B cell (primary cell): ENCODE measurements at regions not wholly inside any gene's neighbourhood (a gene's known extent, or its start where the extent isn't known, plus 50 kb on each side); places are given as distances from the start of the nearest gene placed in this dataset.

ENCODE experiments used
- ATAC-seq: fragments of 200-7000 bp; cut with Tn5 transposase; one replicate; pipeline ENCODE4 v1.10.0; 2021; ENCODE audit warnings: low read depth, mild to moderate bottlenecking, moderate number of reproducible peaks, moderate library complexity
- CTCF ChIA-PET: fragments of 350-600 bp; sonication (Branson Sonifier 250); formaldehyde crosslinking; loops from one replicate; lab custom pipeline; 2021; ENCODE audit warnings: antibody characterized with exemption, inconsistent platforms; lab: Charles Lee
- POLR2A ChIA-PET: fragments of 350-600 bp; sonication (Branson Sonifier 250); formaldehyde crosslinking; loops from one replicate; lab custom pipeline; 2021; ENCODE audit warnings: antibody characterized with exemption; lab: Charles Lee
- DNase-seq: peaks from one replicate; pipeline ENCODE4 v3.0.0; 2013
- H2AFZ ChIP-seq: 2 replicates; pipeline ENCODE4 v1.6.1; 2012; ENCODE audit warnings: mild to moderate bottlenecking, low read depth, low read length; ENCODE audit not compliant: insufficient read depth, poor library complexity, severe bottlenecking
- H3K27ac ChIP-seq, 2 donors: 1 replicate in 1 of 2; 2 replicates in 1 of 2; pipeline ENCODE4 v1.5.1; 2012 to 2013; ENCODE audit warnings: low read length in 2 of 2, mild to moderate bottlenecking in 2 of 2, moderate library complexity in 1 of 2
- H3K27me3 ChIP-seq, 4 experiments: fragments of 200-600 bp in 1 of 4; sonication (generic) in 1 of 4; replicated peaks in 1 of 4; 1 replicate in 2 of 4; 2 replicates in 2 of 4; pipeline versions ENCODE4 v1.6.1 to v1.7.0; 2013 to 2016; ENCODE audit warnings: low read length in 3 of 4, mild to moderate bottlenecking in 2 of 4, mixed read lengths in 1 of 4, moderate library complexity in 1 of 4; ENCODE audit not compliant: insufficient read depth in 4 of 4, control insufficient read depth in 3 of 4; ENCODE audit errors: control extremely low read depth in 1 of 4
- H3K36me3 ChIP-seq, 2 experiments: replicated peaks in 1 of 2; 1 replicate in 1 of 2; 2 replicates in 1 of 2; pipeline versions ENCODE4 v1.6.1 to v1.7.1; 2013; ENCODE audit warnings: low read length in 1 of 2; ENCODE audit not compliant: insufficient read depth in 2 of 2, control insufficient read depth in 1 of 2; ENCODE audit errors: control extremely low read depth in 1 of 2, extremely low read depth in 1 of 2
- H3K4me1 ChIP-seq, 2 donors: fragments of 200-600 bp in 1 of 2; sonication (generic) in 1 of 2; 1 replicate in 1 of 2; 2 replicates in 1 of 2; pipeline versions ENCODE4 v1.5.1 to v1.6.1; 2013 to 2017; ENCODE audit warnings: low read length in 2 of 2; ENCODE audit not compliant: control insufficient read depth in 2 of 2, insufficient read depth in 2 of 2
- H3K4me2 ChIP-seq: replicated peaks from 2 replicates; pipeline ENCODE3; 2012; ENCODE audit warnings: mild to moderate bottlenecking, low read depth, low read length; ENCODE audit not compliant: poor library complexity, severe bottlenecking
- H3K4me3 ChIP-seq, 5 experiments: fragments of 200-600 bp in 1 of 5; sonication (generic) in 1 of 5; 1 replicate in 3 of 5; 2 replicates in 2 of 5; pipeline versions ENCODE4 v1.5.1 to v1.7.0; 2011 to 2016; ENCODE audit warnings: low read length in 4 of 5, mild to moderate bottlenecking in 4 of 5, low read depth in 2 of 5, control low read depth in 1 of 5, moderate library complexity in 1 of 5; ENCODE audit not compliant: insufficient read depth in 1 of 5; ENCODE audit errors: control extremely low read depth in 1 of 5, extremely low read depth in 1 of 5
- H3K79me2 ChIP-seq: fragments of 200-600 bp; sonication (generic); one replicate; pipeline ENCODE4 v1.6.0; 2016; ENCODE audit warnings: low read length; ENCODE audit not compliant: control insufficient read depth, insufficient read depth
- H3K9ac ChIP-seq: fragments of 200-600 bp; sonication (generic); 2 replicates; pipeline ENCODE4 v1.6.1; 2017; ENCODE audit warnings: mild to moderate bottlenecking, low read length, moderate library complexity
- H3K9me3 ChIP-seq, 3 donors: one replicate each; pipeline versions ENCODE4 v1.6.1 to v1.7.1; 2013; ENCODE audit warnings: low read length in 2 of 3; ENCODE audit not compliant: control insufficient read depth in 2 of 3, insufficient read depth in 1 of 3; ENCODE audit errors: control extremely low read depth in 1 of 3
- H4K20me1 ChIP-seq: 2 replicates; pipeline ENCODE4 v1.6.0; 2012; ENCODE audit warnings: mild to moderate bottlenecking, low read length; ENCODE audit not compliant: insufficient read depth, control insufficient read depth, poor library complexity, severe bottlenecking
- H3K27ac Mint-ChIP-seq: one replicate; pipeline ENCODE4 v1.8.0; 2021; ENCODE audit warnings: mixed read lengths
- H3K27me3 Mint-ChIP-seq: one replicate; pipeline ENCODE4 v1.8.0; 2021; ENCODE audit warnings: mixed read lengths
- H3K4me1 Mint-ChIP-seq: one replicate; pipeline ENCODE4 v1.8.0; 2021; ENCODE audit warnings: mixed read lengths
- H3K4me3 Mint-ChIP-seq: one replicate; pipeline ENCODE4 v1.8.0; 2021; ENCODE audit warnings: mixed read lengths
- H3K9me3 Mint-ChIP-seq: one replicate; pipeline ENCODE4 v1.8.0; 2022; ENCODE audit warnings: mixed read lengths; ENCODE audit not compliant: insufficient read depth
- CTCF ChIP-seq: fragments of 200-600 bp; IDR thresholded peaks from one replicate; pipeline ENCODE4 v1.8.0; 2022; ENCODE audit warnings: antibody characterized with exemption, mild to moderate bottlenecking
- EZH2 ChIP-seq: IDR thresholded peaks from 2 replicates; pipeline ENCODE4 v1.6.1; 2012; ENCODE audit warnings: borderline replicate concordance, low read depth, mild to moderate bottlenecking, moderate library complexity, low read length; ENCODE audit not compliant: insufficient read depth, poor library complexity, severe bottlenecking
- WGBS: methylation state at CpG from one replicate; pipeline ENCODE4 v1.1.5; 2013; ENCODE audit warnings: missing lambda C conversion rate; ENCODE audit not compliant: insufficient coverage; 5-methylcytosine and 5-hydroxymethylcytosine counted together
- intact Hi-C: fragments of 100-400 bp; cut with micrococcal nuclease; formaldehyde crosslinking; loops from one replicate; pipeline ENCODE4 v1.10.0; 2022

GRCh38 chr15:93360976-93361375 is 272.0 kb upstream of the RGMA start:
- H3K4me1 Mint-ChIP-seq, result no peaks in the 10 kb centered on the region
- no CpG with 5 or more reads among the region's 2 CpGs for WGBS
- Histone ChIP-seq H3K36me3 (no peaks in the 10 kb centered on the region), H3K9ac (no peak overlapping the region), H3K4me2 (no peak overlapping the region), H2AFZ (no peak overlapping the region), H3K27me3 (no peaks in the 10 kb centered on the region), H3K79me2 (no peaks in the 10 kb centered on the region), H3K27ac (no peak overlapping the region), H3K4me3 (no peak overlapping the region), H4K20me1 (no peaks in the 10 kb centered on the region), H3K4me1 (no peaks in the 10 kb centered on the region), H3K9me3 (peaks cover 0 to 7% (median 0%) of the 10 kb centered on the region in 3 donors)
- peaks cover 3% of the 10 kb centered on the region for H3K27me3 Mint-ChIP-seq
- H3K4me3 Mint-ChIP-seq, result no peak overlapping the region
- intact Hi-C loops, result no loop called here
- DNase-seq (no peak), ATAC-seq (no peak)
- ChIA-PET CTCF (no interaction called here), POLR2A (no interaction called here)
- H3K27ac Mint-ChIP-seq, result no peak overlapping the region
- H3K9me3 Mint-ChIP-seq, result peaks cover 2% of the 10 kb centered on the region
- TF ChIP-seq CTCF, result no peak
- TF ChIP-seq EZH2, result no peak

- peaks cover 3% of the 10 kb centered on the region for H3K9me3 Mint-ChIP-seq
- 88% methylated on average over 4 of the region's 7 CpGs for WGBS
- H4K20me1 ChIP-seq, result no peaks in the 10 kb centered on the region
- H3K79me2 ChIP-seq, result no peaks in the 10 kb centered on the region
- ATAC-seq (no peak), DNase-seq (no peak)
- no peak overlapping the region for H3K9ac ChIP-seq
- no peak overlapping the region for H3K4me3 Mint-ChIP-seq
- no peaks in the 10 kb centered on the region for H3K27me3 ChIP-seq
- no peaks in the 10 kb centered on the region for H3K27me3 Mint-ChIP-seq
- no peaks in the 10 kb centered on the region for H3K4me1 ChIP-seq
- POLR2A ChIA-PET, result no interaction called here
- peaks cover 0 to 7% (median 0%) of the 10 kb centered on the region in 3 donors for H3K9me3 ChIP-seq
- H3K4me2 ChIP-seq, result no peak overlapping the region
- no peak overlapping the region for H2AFZ ChIP-seq
- H3K4me3 ChIP-seq, result no peak overlapping the region
- intact Hi-C loops, result no loop called here
- no peak for TF ChIP-seq EZH2
- no peak for TF ChIP-seq CTCF
- no peak overlapping the region for H3K27ac Mint-ChIP-seq
- CTCF ChIA-PET, result no interaction called here
- no peaks in the 10 kb centered on the region for H3K4me1 Mint-ChIP-seq
- H3K27ac ChIP-seq, result no peak overlapping the region
- H3K36me3 ChIP-seq, result no peaks in the 10 kb centered on the region
Observed at GRCh38 chr15:93360318-93360717, 271.3 kb upstream of the RGMA start.
